ENCODE measurements at regions not wholly inside any gene's neighbourhood (a gene's known extent, or its start where the extent isn't known, plus 50 kb on each side); places are given as distances from the start of the nearest gene placed in this dataset.

DNA sequence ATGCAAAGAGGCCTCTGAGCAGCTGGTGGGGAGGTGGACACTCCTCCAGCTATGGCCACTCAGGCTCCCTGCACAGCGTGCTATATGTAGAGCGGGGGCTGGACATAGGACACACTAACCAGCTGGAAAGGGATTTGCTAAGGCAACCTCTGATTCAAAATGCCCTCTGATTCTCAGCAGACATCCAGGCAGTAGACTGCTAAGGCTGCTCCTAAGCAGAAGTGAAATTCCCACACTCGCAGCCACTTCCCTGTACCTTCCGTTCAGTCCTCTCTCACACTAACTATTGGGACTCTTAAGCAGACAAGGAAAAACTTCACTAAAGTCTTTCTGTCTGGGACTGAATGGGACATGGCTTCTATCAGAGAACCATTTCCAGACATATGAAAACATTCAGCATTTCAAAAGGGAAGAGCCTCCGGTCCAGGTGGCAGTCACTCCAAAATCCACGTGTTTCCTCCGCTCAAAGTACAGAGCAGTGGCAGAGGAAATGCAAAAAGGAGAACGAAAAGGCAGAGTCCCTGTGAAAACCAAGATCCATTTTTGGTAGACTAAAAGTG, 265.8 kb downstream of the TTC32 start:
- TF ChIP-seq EZH2 (IDR thresholded peaks at IDR 0.05; ENCODE audit: low read length, unreplicated experiment): no peak
- TF ChIP-seq, protein P1, sequence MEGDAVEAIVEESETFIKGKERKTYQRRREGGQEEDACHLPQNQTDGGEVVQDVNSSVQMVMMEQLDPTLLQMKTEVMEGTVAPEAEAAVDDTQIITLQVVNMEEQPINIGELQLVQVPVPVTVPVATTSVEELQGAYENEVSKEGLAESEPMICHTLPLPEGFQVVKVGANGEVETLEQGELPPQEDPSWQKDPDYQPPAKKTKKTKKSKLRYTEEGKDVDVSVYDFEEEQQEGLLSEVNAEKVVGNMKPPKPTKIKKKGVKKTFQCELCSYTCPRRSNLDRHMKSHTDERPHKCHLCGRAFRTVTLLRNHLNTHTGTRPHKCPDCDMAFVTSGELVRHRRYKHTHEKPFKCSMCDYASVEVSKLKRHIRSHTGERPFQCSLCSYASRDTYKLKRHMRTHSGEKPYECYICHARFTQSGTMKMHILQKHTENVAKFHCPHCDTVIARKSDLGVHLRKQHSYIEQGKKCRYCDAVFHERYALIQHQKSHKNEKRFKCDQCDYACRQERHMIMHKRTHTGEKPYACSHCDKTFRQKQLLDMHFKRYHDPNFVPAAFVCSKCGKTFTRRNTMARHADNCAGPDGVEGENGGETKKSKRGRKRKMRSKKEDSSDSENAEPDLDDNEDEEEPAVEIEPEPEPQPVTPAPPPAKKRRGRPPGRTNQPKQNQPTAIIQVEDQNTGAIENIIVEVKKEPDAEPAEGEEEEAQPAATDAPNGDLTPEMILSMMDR (conservative IDR thresholded peaks at IDR 0.05; ENCODE audit: low read depth, low read length): no peak

Data from PC-3 (cell line).